ENCODE measurements at regions not wholly inside any gene's neighbourhood (a gene's known extent, or its start where the extent isn't known, plus 50 kb on each side); places are given as distances from the start of the nearest gene placed in this dataset.

DNA sequence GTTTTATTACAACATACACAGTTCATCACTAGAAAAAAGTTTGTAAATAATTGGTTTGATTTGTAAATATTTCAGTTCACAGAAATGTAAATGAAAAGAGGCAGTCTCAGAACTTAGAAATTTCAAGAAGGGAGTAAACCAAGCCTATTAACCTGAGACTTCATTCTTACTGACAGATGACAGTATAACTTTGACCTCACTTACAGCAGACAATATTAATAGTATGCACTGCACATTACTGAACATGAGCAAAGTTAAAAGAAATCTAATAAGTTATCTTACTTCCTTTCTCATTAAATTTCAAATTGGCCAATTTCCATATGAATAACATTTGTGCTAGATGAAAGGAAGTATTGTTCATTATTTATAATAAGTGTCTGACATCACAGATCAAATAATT lies 235.8 kb downstream of the SLC6A15 start:
- no peak for DNase-seq (ENCODE audit: low spot score)

DNA sequence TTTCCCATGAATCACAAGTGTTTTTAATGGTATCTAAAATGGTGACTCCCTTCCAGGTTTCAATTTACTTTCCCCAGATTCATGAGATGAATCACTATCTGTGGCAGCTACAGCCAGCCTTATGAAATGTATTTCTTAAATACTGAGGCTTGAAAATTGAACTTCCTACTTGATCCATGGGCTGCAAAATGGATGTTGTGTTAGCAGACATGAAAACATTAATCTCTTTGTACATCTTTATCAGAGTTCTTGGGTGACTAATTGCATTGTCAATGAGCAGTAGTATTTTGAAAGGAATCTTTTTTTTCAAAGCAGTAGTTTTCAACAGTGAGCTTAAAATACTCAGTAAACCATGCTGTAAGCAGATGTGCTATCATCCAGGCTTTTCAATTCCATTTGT lies 250.8 kb downstream of the SLC6A15 start:
- no peak for DNase-seq (ENCODE audit: low spot score)

DNA sequence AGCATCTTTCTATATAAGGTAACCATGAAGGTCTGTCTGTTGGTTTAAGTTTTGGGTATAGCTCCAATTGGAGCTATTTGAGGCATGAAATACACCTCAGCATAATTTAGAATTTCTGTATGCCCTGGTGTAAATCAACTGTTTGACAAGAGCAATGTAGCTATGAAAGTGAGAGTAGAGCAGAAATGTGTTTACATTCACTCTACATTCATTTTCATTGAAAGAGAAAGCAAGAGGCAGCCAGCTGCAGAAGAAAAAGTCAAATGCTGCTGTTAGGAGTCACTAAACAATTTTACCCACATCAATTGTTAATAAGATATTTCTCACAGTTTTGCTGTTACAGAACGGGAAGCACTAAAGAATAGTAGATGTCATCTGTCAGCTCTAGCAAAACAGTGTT lies 252.5 kb downstream of the SLC6A15 start:
- no peak for DNase-seq (ENCODE audit: low spot score)

DNA sequence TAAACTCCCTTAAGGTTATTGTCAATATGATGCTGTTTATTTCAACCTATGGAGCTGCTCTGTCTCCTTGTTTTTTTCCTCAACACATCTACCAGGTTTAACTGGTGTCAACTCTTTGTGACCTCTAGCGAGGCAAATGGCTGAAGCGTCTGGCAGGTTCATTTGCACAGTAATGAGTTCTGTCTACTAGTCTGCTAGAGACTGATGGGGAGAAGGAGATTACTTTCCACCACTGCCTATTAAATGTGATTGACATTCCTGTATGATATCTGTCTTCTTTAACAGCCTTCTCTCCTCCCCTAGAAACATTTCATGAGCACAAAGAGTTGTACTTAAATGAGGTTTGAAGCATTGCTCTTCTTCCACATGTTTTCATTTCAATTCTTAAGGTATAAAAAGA lies 253.7 kb downstream of the SLC6A15 start:
- no peak for DNase-seq (ENCODE audit: low spot score)

DNA sequence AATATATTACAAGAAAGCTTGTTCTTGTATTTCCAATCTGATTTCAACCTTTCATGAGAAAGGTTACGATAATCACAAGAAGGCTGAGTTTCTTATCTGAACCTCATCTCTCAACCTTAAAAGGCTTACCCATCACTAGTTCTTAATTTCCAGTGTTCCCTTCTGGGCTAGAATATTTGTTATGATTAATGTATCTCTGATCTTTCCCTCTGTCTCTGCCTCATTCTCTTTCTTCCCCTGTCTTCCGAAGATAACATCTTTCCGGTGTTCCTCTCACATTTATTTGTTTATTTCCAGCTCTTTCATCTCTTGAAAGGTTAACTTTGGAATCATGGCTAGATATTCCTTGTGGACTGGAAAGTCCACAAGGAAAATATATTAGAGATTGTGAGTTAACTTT lies 255.9 kb downstream of the SLC6A15 start:
- DNase-seq (ENCODE audit: low spot score) = no peak

DNA sequence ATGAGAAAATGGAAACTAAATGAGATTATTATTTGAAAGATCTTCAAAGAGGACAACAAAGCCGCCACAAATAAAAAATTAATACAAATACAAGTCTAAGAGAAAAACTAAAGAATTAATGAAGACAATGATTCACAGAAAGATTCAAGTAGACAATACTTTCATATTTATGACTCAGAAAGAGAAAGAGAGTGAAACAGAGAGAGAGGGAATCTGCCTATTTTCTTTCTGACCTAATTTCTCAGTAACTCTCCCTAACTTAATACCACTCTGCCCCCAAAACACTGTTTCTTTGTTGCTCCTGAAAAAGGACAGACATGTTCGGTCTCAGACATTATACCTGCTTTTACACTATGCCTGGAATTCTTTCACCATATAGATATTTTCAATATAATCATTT lies 259.1 kb downstream of the SLC6A15 start:
- DNase-seq (ENCODE audit: low spot score) = no peak

DNA sequence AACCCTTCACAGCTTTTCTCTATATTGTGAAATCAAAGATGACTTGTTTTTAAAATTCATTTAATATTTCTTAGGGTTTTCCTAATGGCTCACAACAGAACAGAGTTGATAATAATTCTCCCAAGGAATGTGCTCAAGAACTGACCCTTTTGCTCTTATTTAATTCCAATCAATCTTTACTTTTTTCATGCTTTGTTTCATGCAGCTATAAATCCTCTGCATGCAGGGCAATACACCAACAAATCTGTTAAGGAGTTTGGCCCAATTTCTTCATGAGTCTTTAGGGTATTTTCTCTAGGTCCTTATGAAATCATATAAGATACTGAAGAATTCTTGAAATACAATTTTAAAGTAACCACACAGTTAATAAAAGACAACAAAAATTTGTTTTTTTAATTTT lies 264.2 kb downstream of the SLC6A15 start:
- DNase-seq (ENCODE audit: low spot score) = no peak

DNA sequence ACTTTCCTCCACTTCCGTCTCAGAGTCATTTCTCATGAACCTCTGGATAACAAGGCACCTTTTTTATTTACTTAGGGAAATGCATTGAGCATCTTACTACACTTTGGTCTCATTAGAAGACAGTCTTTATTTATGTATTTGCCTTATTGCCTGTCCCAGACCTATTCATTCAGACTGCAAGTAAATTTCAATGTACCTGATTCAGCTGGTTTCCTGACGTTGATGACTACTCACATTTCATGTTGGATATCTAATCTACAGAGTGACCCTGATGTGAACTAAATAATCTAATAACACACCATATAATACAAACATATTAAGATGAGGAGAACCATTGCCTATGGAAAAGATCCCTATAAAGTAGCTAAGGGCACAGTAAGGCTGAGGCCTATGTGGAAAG lies 267.7 kb downstream of the SLC6A15 start:
- DNase-seq (ENCODE audit: low spot score) = no peak

DNA sequence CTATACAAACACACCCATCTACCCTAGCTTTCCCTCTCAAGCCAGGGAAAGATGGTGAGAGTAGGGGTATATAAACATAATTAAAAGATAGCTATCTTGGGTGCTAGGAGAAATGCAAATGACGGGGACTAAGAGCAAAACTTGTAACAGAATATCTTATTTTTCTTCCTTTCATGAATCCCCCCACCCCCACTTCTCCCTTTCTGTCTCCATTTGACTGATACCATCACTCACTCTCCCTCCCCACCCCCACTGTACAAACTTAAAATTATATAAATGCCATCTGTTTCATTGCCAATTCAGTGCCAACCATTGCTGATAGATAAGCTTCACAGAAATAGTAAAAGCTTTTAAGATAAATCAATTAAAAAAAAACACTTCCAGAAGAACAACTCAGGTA lies 268.6 kb downstream of the SLC6A15 start:
- no peak for DNase-seq (ENCODE audit: low spot score)

DNA sequence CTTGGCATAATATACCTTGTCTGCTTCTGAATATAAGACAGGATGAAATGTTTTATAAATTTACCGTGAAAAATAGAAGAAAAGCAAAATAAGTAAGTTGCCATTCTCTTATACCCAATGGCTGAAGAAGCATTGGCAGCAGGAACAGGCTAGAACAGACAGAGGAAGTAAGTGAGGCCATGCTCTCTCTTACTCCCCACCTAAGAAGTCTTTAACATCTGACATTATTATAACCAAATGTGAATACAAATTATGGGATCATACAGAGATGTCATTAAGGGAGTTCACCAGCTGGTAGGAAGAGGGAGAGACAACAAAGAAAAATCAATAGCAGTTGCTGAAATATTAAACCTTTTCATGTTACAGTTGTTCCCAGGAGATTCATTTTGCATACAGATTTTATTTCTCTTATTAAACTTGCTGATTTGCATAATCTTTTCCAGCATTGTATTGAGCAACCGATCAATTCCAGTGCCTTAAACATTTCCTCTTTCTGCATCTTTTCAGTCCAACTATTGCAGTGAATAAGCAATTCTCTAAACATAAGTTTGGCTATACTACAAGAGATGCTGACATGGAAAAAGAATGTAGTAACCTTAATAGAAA lies 270.6 kb downstream of the SLC6A15 start:
- DNase-seq (ENCODE audit: low spot score) = no peak

DNA sequence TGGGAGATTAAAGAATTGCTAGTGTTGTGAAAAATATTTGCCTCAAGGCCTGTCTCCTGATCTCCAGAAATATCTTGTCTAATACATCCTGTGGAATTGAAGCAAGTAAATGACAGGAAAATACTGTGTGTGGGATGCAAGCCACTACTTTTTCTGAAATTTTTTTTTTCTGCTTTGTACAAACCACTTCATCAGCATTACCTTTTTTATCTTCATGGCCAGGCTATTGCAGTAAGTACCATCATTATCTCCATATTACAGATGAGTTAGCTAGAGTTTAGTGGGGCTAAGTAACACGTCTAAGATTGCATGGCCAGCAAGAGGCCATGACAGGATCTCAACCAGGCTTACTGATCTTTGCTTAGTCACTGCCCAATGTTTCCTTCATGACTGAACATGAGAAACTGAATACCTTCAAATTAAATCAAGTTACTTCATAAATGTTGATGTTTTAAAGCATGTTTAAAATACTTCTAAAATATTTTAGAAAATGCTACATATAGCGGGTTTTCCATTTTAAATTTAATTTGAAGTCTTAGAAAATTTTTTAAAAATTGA lies 273.7 kb downstream of the SLC6A15 start:
- DNase-seq (ENCODE audit: low spot score) = no peak

DNA sequence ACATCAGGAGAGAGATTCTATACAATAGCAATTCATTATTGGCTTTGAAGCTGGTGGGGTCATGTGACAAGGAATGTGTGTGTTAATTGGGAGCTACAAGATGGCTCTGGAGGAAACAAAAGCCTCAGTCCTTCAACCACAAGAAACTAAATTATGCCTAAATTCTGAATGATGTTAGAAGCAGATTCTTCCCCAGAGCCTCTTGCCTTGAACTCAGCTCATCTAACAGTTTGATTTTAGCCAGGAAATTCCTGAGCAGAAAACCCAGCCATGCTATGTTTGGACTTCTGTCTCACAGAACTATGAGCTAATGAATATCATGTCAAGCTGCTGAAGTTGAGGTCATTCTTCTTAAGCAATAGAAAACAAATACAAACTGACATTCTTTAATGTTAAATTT lies 274.7 kb downstream of the SLC6A15 start:
- DNase-seq (ENCODE audit: low spot score) = no peak

DNA sequence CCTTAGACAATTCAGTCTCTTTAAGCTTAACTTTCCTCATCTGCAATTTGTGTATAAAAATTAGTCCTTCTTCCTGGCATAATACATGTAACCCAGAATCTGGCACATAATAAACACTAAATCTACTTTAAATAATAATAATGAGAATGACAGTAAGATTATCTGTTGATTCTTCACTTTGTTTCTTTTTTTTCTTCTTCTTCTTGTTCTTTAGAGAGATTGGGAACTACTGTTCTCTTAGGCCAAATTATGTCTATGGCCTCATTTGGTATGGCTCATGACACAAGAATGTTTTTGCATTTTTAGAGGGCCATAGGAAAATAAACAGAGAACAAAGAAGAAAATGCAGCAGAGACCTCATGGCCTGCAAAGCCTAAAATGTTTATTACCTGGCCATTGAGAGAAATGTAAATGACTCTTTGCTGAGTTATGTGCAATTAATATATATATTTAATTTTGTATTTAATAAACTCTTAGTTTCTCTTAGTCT lies 275.8 kb downstream of the SLC6A15 start:
- DNase-seq (ENCODE audit: low spot score) = no peak

DNA sequence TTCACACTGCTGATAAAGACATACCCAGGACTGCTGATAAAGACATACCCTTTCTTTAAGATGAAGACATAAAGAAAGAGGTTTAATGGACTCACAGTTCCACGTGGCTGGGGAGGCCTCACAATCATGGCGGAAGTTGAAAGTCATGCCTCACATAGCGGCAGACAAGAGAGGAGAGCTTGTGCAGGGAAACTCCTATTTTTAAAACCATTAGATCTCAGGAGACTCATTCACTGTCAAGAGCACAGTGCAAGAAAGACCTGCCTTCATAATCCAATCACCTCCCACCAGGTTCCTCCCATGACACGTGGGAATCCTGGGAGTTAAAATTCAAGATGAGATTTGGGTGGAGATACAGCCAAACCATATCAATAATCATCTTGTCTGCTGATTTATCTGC lies 278.1 kb downstream of the SLC6A15 start:
- DNase-seq (ENCODE audit: low spot score) = no peak

DNA sequence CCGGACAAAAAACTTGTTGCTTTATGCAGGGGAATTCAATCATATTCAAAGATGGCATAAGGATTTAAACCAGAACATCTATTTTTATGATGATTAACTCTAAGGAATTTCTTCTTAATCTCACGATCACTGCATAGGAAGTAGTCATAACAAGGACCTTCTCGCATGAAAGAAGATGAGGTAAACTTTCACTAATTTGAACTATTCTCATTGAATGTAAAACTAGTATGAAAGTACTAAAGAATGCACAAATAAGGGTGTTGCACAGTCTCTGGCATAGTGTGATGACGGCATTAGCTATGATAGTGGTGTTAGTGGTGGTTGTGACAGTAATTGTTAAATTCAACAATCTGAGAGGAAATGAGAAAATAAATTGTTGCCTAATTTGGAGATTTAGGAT lies 280.0 kb downstream of the SLC6A15 start:
- no peak for DNase-seq (ENCODE audit: low spot score)

DNA sequence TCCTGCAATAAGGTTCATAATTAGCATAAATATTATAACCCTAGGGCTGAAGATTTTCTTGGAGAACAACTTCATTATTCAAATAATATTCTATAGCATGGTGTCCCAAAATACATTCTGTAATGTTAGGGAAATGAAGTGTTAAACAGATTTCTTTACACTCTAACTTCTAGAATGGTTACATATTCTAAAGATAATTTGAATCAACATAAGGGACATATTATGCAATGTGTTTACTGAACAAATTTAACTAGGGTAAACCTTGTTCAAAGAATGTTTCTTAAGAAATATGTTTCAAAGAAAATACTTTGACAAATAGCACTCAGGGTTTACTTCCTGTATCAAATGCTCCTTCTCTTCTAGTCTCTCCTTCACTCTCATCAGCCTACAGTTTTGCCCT lies 281.6 kb downstream of the SLC6A15 start:
- DNase-seq (ENCODE audit: low spot score) = no peak

DNA sequence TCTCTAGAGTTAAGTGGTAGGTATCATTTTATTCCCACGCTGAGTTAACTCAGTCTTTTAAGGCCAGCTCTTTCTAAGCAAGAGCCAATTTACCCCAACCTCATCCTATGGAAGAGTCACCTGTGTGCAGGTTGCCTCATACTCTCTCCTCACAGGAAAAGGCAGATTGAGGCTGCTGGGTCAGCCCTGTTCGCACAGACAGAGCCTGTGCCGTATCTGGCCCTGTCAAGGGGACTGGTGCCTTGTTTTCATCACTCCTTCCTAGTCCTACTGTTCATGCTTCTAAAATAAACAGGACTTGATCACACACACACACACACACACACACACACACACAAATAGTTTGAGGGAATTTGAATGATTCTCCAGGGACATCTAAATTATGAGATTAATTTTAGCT lies 285.0 kb downstream of the SLC6A15 start:
- DNase-seq (ENCODE audit: low spot score) = no peak

DNA sequence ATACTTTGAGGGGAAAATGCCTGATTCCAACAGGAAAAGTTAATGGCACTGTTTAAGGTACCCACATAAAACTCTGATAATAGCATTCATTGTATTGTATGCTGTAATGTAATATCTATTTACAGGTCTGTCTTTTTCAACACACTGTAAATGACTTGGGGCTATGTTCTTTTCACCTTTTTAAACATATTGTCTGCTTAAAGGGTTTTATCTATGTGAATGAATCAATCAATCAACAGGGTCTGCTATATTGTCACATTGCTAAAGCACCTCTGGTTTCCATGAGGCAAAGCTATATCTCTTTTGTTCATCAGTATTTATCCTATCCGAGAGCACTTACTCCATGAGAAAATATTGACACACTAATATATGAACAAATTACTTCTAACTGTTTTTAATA lies 288.0 kb downstream of the SLC6A15 start:
- DNase-seq (ENCODE audit: low spot score) = no peak

DNA sequence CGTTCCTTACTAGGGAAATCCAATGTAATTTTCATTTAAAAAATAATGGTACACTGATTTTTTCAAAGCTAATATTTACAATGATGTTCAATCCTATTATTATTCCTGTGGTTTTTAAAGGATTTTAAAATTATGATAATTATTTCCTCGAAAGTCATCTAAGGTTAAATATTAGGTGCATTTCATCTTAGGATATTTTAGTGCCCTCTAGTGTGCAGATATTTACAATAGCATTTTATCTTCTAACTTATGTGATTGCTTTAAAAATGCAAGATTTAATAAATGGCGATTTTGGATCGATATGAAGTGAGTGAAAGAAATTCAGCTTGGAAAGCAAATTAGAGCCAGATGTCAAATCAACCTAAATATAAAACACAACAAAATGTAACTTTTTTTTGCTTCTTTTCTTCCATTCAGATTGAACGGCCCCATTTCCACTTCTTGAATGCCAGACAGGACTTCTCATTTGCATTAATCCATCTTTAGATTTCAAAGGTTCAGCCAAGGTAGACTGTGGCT lies 293.5 kb downstream of the SLC6A15 start:
- no peak for DNase-seq (ENCODE audit: low spot score)

DNA sequence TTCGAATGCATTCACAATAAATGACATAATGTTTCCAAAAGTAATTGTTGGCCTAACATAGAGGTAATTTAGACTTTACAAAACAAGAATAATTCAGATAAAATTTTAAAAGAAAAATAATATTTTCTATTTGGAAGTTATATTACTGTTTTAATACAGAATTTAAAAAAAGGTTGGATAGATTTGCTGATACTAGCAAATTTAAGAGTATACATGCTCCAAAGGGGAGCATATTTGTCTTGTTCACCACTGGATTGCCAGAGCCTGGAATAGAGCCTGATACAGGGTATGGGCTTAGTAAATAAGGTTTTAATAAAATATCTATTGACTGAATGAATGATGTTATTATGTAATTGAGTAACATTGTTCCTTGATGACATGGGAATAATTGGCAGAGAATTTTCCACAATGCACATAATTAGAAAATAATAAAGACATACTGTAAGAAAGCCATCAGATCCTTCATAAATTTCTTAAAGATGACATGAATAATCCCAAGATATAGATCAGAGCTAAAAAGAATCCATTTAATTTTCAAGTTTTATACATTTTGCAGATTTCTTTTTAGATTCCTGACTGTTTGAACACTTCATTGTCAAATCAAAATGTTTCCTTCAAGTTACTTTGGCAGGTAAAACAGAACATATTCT lies 305.3 kb downstream of the SLC6A15 start:
- no peak for DNase-seq (ENCODE audit: low spot score)

DNA sequence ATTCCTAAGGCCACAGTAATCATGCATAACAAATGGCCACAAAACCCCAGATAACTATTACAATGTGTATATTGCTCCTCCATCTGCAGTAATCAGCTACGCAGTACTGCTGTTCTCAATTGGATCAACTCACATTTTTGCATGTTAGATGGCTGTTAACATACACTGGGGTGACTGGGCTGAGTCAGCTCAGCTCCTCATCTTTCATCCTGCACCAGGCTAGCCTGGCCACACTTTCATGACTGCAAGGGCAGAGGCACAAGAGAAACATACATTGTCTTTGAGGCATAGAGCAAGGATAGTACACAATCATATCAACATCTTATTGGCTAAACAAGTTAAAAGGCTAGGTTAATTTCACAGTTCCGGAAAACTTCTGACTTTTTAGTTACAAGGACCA lies 306.6 kb downstream of the SLC6A15 start:
- DNase-seq (ENCODE audit: low spot score) = no peak

DNA sequence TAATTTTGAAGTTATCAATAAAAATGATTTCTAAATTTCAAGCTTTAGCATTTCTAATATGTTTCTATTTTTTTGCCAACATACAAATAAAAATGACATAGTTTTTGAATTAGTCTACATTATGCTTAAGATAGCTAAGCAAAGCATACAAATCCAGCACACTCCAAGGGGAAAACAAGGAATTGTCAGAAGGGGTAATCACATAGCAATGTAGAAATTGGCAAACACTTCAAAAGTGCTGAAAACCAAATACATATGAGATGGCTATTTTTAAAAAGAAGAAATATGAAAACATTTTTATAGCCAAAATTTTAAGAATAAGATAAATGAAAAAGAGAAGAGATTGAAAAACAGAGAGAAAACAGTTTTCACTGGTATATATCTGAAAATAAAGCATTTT lies 308.0 kb downstream of the SLC6A15 start:
- no peak for DNase-seq (ENCODE audit: low spot score)

DNA sequence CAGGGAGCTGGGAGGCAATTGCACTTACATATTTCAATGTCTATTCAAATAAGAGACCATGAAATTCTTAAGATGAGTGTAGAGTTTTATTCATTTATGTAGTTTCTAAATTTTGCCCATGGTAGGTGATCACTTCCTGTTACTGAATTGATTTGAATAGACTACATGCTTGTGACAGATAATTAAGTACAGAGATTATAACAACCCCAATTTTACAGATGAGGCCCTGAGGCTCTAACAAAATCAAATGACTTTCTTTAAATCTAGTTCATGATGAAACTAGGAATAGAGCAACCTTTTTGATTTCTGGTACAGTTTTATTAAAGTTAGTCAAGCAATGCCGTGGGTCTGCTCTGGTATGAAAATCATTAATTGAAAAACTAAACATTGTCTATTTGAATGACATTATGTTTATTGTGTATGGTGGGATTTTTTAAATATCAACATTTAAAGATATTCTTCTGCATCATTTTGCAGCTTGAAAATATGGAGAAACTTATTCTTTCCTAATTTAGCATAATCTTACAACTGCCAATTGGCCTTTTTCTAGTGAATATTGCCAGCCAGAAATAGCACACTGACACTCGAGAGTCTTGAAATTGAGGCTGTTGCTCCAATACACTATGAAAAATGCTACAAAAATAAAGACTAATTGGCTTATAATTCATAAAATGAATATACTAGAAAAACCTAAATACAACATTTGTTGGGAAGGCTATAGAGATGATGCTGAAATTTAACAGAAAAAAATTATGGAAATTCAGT lies 308.9 kb downstream of the SLC6A15 start:
- no peak for DNase-seq (ENCODE audit: low spot score)

Measured in CD4-positive, alpha-beta T cell treated with Interleukin-2 at 100 ng/mL for 4 hours (primary cell).